Neural crest cell (in vitro differentiated cells): ENCODE measurements at regions not wholly inside any gene's neighbourhood (a gene's known extent, or its start where the extent isn't known, plus 50 kb on each side); places are given as distances from the start of the nearest gene placed in this dataset.

Experiments
- DNase-seq: peaks from one replicate; pipeline ENCODE4 v3.0.0; 2021; ENCODE audit warnings: low read depth, mixed read lengths, low spot score
- H3K27ac Mint-ChIP-seq: one replicate; pipeline ENCODE4 v1.8.0; 2021; ENCODE audit warnings: mild to moderate bottlenecking, mixed read lengths; ENCODE audit not compliant: unreplicated experiment
- H3K27me3 Mint-ChIP-seq: 2 replicates; pipeline ENCODE4 v1.8.0; 2021; ENCODE audit warnings: low read depth, mild to moderate bottlenecking, mixed read lengths
- H3K36me3 Mint-ChIP-seq: 2 replicates; pipeline ENCODE4 v1.8.0; 2021; ENCODE audit warnings: low read depth, mild to moderate bottlenecking, mixed read lengths
- H3K4me1 Mint-ChIP-seq: 2 replicates; pipeline ENCODE4 v1.8.0; 2021; ENCODE audit warnings: mixed read lengths
- H3K4me3 Mint-ChIP-seq: one replicate; pipeline ENCODE4 v1.8.0; 2021; ENCODE audit warnings: mild to moderate bottlenecking, mixed read lengths
- H3K9me3 Mint-ChIP-seq: 2 replicates; pipeline ENCODE4 v1.8.0; 2021; ENCODE audit warnings: mixed read lengths
- CTCF ChIP-seq: fragments of 200-600 bp; sonication (generic); conservative IDR thresholded peaks from 2 replicates; pipeline ENCODE4 v1.5.0; 2021; ENCODE audit warnings: antibody characterized with exemption, mild to moderate bottlenecking

DNA sequence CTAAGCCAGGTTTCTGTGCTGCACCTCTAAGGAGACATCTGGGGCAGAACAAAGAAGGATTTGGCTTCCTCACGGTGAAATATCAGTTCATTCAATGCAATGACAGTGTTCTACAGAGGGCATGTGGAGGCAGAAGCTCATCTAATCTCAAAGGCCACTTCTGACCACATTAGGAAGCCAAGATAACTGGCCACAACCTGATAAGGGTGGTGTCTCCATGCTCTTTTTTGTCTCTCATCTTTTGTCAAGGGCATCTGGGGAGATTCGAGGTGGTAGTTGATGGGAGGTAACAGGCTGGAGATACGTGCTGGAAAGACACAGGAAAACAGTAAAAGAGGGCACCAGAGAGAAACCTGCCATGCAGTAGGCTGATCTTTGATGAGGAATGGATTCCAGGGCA, 303.9 kb downstream of the LRATD1 start:
- peaks cover 12% of the 10 kb centered on the region for H3K9me3 Mint-ChIP-seq
- H3K27ac Mint-ChIP-seq = no peak overlapping the region
- H3K27me3 Mint-ChIP-seq = no peaks in the 10 kb centered on the region
- DNase-seq = no peak
- H3K36me3 Mint-ChIP-seq = peaks cover 8% of the 10 kb centered on the region
- peaks cover 26% of the 10 kb centered on the region for H3K4me1 Mint-ChIP-seq
- no peak for TF ChIP-seq CTCF
- no peak overlapping the region for H3K4me3 Mint-ChIP-seq

DNA sequence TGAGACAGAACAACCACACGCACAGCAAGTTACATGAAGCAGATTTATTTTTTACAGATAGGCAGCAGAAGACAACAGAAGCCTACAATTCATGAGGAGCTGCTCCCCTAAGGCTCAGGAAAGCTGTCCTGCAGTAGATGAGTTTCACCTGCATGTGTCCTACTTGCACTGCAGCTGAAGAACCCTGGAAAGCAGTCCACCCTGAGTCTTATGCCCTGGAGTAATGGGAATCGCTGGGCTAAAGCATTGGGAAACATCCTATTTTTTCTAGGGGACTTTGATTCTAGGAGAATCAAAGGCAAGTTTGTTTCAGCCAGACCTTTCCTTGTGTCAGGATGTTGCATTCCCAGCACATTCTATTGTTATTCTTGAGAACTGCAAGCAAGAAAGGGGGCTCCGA, 304.8 kb downstream of the LRATD1 start:
- peaks cover 20% of the 10 kb centered on the region for H3K4me1 Mint-ChIP-seq
- no peak for TF ChIP-seq CTCF

GRCh38 chr2:14941151-14941631, 308.7 kb downstream of the LRATD1 start:
- Mint-ChIP-seq H3K27ac (no peak overlapping the region), H3K4me3 (no peak overlapping the region), H3K9me3 (peaks cover 26% of the 10 kb centered on the region), H3K4me1 (no peaks in the 10 kb centered on the region), H3K27me3 (no peaks in the 10 kb centered on the region), H3K36me3 (peaks cover 14% of the 10 kb centered on the region)
- no peak for DNase-seq
- TF ChIP-seq CTCF = no peak

More for the DNA sequence above, 304.8 kb downstream of the LRATD1 start:
- Mint-ChIP-seq H3K9me3 (peaks cover 13% of the 10 kb centered on the region), H3K36me3 (peaks cover 8% of the 10 kb centered on the region), H3K27me3 (no peaks in the 10 kb centered on the region), H3K27ac (no peak overlapping the region), H3K4me3 (no peak overlapping the region)
- DNase-seq = no peak

GRCh38 chr2:14942987-14943386, 310.5 kb downstream of the LRATD1 start:
- H3K27me3 Mint-ChIP-seq = no peaks in the 10 kb centered on the region
- DNase-seq = no peak
- H3K9me3 Mint-ChIP-seq = peaks cover 26% of the 10 kb centered on the region
- H3K4me3 Mint-ChIP-seq = no peak overlapping the region
- H3K4me1 Mint-ChIP-seq = no peaks in the 10 kb centered on the region
- no peak for TF ChIP-seq CTCF
- peaks cover 14% of the 10 kb centered on the region for H3K36me3 Mint-ChIP-seq
- no peak overlapping the region for H3K27ac Mint-ChIP-seq

DNA sequence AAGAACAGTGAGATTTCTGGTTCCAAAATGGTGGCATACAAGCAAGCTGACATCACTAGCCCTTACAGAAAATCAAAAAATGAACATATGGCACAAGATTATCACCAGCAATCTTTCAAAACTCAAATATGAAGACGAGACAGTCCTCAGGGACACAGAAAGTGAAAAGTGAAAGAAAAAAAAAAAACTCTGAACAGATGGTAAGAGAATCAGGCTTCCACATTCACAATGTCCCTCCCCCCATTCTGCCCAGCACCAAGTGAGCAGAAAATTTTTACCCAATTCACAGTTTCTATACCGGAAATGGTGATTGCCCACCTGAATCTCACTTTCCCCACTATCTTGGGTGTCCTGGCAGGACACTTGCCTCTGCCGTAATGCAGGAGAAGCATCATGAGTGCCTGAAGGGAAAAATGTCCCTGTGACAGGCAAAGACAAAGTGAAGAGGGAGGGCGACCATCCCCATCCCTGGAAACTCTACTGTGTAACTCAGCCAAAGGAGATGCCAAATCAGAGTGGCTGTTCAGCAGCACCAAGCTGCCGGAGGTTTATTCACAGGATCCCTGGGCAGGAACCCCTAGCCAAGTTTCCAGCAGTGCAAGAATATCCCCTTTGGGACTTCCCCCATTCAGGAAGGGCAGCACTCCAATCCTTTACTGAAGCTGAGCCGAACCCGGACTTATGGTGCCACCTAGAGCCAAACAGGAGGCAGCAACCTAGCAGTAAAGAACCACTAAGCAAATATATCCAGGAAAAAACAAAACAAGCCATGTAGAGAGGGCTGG, 312.2 kb downstream of the LRATD1 start:
- Mint-ChIP-seq H3K9me3 (peaks cover 20% of the 10 kb centered on the region), H3K27ac (no peak overlapping the region), H3K27me3 (no peaks in the 10 kb centered on the region), H3K36me3 (peaks cover 8% of the 10 kb centered on the region), H3K4me3 (no peak overlapping the region), H3K4me1 (no peaks in the 10 kb centered on the region)
- peak; percentile 58 for TF ChIP-seq CTCF
- DNase-seq = no peak
